GM23338 (cell line): ENCODE measurements at regions not wholly inside any gene's neighbourhood (a gene's known extent, or its start where the extent isn't known, plus 50 kb on each side); places are given as distances from the start of the nearest gene placed in this dataset.

Experiments
- ATAC-seq: fragments of 200-7000 bp; cut with Tn5 transposase; 3 replicates; pipeline ENCODE4 v1.9.1; 2020
- DNase-seq: peaks from one replicate; pipeline ENCODE4 v3.0.0-alpha.2; 2015; ENCODE audit warnings: low spot score
- H2AFZ ChIP-seq: fragments of 200-600 bp; sonication (generic); 2 replicates; pipeline ENCODE4 v1.8.0; 2016; ENCODE audit warnings: antibody characterized with exemption, mild to moderate bottlenecking, moderate library complexity
- H3F3A ChIP-seq: fragments of 200-600 bp; sonication (generic); replicated peaks from 2 replicates; pipeline ENCODE4 v1.8.0; 2017; ENCODE audit warnings: antibody characterized with exemption, mixed run types, low read depth
- H3K27ac ChIP-seq: fragments of 200-600 bp; sonication (generic); 2 replicates; pipeline ENCODE4 v1.6.1; 2016; ENCODE audit warnings: low read depth
- H3K27me3 ChIP-seq: fragments of 200-600 bp; sonication (generic); 2 replicates; pipeline ENCODE4 v1.8.0; 2016; ENCODE audit warnings: mild to moderate bottlenecking, mixed run types, moderate library complexity; ENCODE audit not compliant: insufficient read depth
- H3K36me3 ChIP-seq: fragments of 200-600 bp; sonication (generic); 2 replicates; pipeline ENCODE4 v1.8.0; 2016; ENCODE audit warnings: mild to moderate bottlenecking; ENCODE audit not compliant: insufficient read depth
- H3K4me1 ChIP-seq: fragments of 200-600 bp; sonication (generic); 2 replicates; pipeline ENCODE4 v1.8.0; 2016; ENCODE audit warnings: mild to moderate bottlenecking, moderate library complexity; ENCODE audit not compliant: insufficient read depth
- H3K4me2 ChIP-seq: fragments of 200-600 bp; sonication (generic); 2 replicates; pipeline ENCODE4 v1.7.1; 2017; ENCODE audit warnings: mixed run types
- H3K4me3 ChIP-seq: fragments of 200-600 bp; sonication (generic); 2 replicates; pipeline ENCODE4 v1.6.1; 2016; ENCODE audit warnings: mixed run types
- H3K79me2 ChIP-seq: fragments of 200-600 bp; sonication (generic); replicated peaks from 2 replicates; pipeline ENCODE4 v1.8.0; 2017; ENCODE audit warnings: mild to moderate bottlenecking; ENCODE audit not compliant: insufficient read depth
- H3K9me2 ChIP-seq: fragments of 200-600 bp; sonication (generic); 2 replicates; pipeline ENCODE4 v1.8.0; 2017; ENCODE audit not compliant: insufficient read depth
- H4K20me1 ChIP-seq: fragments of 200-600 bp; sonication (generic); replicated peaks from 2 replicates; pipeline ENCODE4 v1.8.0; 2017; ENCODE audit warnings: mild to moderate bottlenecking; ENCODE audit not compliant: insufficient read depth
- H3K27ac Mint-ChIP-seq: 2 replicates; pipeline ENCODE4 v1.8.0; 2020; ENCODE audit warnings: inconsistent platforms, mild to moderate bottlenecking, moderate library complexity, mixed read lengths
- H3K27me3 Mint-ChIP-seq: 3 replicates; pipeline ENCODE4 v1.8.0; 2022; ENCODE audit warnings: low read depth, mild to moderate bottlenecking, moderate library complexity, mixed read lengths, inconsistent platforms; ENCODE audit not compliant: insufficient read depth, poor library complexity
- H3K36me3 Mint-ChIP-seq: 3 replicates; pipeline ENCODE4 v1.8.0; 2021; ENCODE audit warnings: low read depth, mild to moderate bottlenecking, inconsistent platforms, moderate library complexity, mixed read lengths
- H3K4me1 Mint-ChIP-seq: 3 replicates; pipeline ENCODE4 v1.8.0; 2020; ENCODE audit warnings: mild to moderate bottlenecking, inconsistent platforms, mixed read lengths
- H3K4me3 Mint-ChIP-seq: 3 replicates; pipeline ENCODE4 v1.8.0; 2021; ENCODE audit warnings: moderate library complexity, mild to moderate bottlenecking, inconsistent platforms, mixed read lengths
- H3K9me3 Mint-ChIP-seq: 3 replicates; pipeline ENCODE4 v1.8.0; 2020; ENCODE audit warnings: moderate library complexity, mild to moderate bottlenecking, inconsistent platforms, mixed read lengths
- CREB1 ChIP-seq: fragments of 250-450 bp; sonication (Bioruptor Pico); IDR thresholded peaks from 2 replicates; pipeline ENCODE4 v1.5.0; 2020; ENCODE audit warnings: low read depth, mild to moderate bottlenecking, moderate library complexity
- CTCF ChIP-seq, 2 experiments: fragments of 200-600 bp in 1 of 2; sonication (generic) in 1 of 2; conservative IDR thresholded peaks; 2 replicates each; pipeline versions ENCODE4 v1.5.1 to v1.6.1; 2016 to 2017; ENCODE audit warnings: antibody characterized with exemption in 2 of 2, low read depth in 2 of 2, mild to moderate bottlenecking in 2 of 2, moderate library complexity in 1 of 2
- EZH2 ChIP-seq: fragments of 200-600 bp; sonication (generic); IDR thresholded peaks from one replicate; pipeline ENCODE4 v1.8.0; 2017; ENCODE audit warnings: antibody characterized with exemption, mild to moderate bottlenecking, low read depth; ENCODE audit not compliant: unreplicated experiment
- EZH2phosphoT487 ChIP-seq: fragments of 200-600 bp; sonication (generic); IDR thresholded peaks from one replicate; pipeline ENCODE4 v1.8.1; 2018; ENCODE audit warnings: antibody characterized with exemption; ENCODE audit not compliant: unreplicated experiment
- JUNB ChIP-seq: IDR thresholded peaks from one replicate; pipeline ENCODE4 v1.6.1; 2016; ENCODE audit warnings: antibody characterized with exemption; ENCODE audit not compliant: unreplicated experiment
- NANOG ChIP-seq: IDR thresholded peaks from 2 replicates; pipeline ENCODE4 v1.6.1; 2016; ENCODE audit warnings: antibody characterized with exemption, borderline replicate concordance
- POLR2AphosphoS5 ChIP-seq: IDR thresholded peaks from 2 replicates; pipeline ENCODE4 v1.6.1; 2016; ENCODE audit warnings: antibody characterized with exemption, low read depth
- STAT1 ChIP-seq: IDR thresholded peaks from one replicate; pipeline ENCODE4 v1.6.1; 2016; ENCODE audit warnings: antibody characterized with exemption; ENCODE audit not compliant: unreplicated experiment
- ZNF114 ChIP-seq: fragments of 250-450 bp; sonication (Bioruptor Pico); IDR thresholded peaks from 2 replicates; pipeline ENCODE4 v1.5.0; 2020; ENCODE audit warnings: mild to moderate bottlenecking, moderate library complexity
- ZNF331 ChIP-seq: fragments of 250-450 bp; sonication (Bioruptor Pico); IDR thresholded peaks from 2 replicates; pipeline ENCODE4 v1.5.0; 2020; ENCODE audit warnings: low read depth, mild to moderate bottlenecking, moderate library complexity
- TF ChIP-seq, protein P1 (sequence below): IDR thresholded peaks from one replicate; pipeline ENCODE4 v1.6.1; 2018; ENCODE audit warnings: antibody characterized with exemption; ENCODE audit not compliant: unreplicated experiment
- TF ChIP-seq, protein P2 (sequence below): IDR thresholded peaks from 2 replicates; pipeline ENCODE4 v1.6.1; 2016; ENCODE audit warnings: antibody characterized with exemption
- TF ChIP-seq, protein P3 (sequence below): fragments of 250-450 bp; sonication (Bioruptor Pico); IDR thresholded peaks from 2 replicates; pipeline ENCODE4 v1.5.0; 2020; ENCODE audit warnings: mild to moderate bottlenecking, moderate library complexity

DNA sequence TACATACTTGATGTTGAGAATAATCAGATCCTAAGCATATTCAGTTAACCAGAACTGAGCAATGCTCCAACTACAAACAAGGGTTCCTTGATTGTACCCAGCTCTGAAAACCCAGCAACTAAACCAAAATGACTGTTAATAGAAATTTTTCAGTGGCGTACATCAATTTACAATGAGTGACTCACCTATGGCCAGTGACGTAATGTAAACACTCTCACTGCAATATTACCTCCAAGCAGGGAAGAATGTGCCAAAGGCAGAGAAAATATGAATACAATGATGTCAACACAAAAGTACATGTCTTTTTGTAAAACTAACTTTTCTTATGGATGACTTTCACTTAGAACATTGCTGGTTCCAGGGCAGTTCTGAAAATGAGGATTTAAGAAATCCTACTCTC is 611.3 kb downstream of the EDEM1 start:
- Histone ChIP-seq H3K4me3 (no peak overlapping the region), H3K4me1 (no peaks in the 10 kb centered on the region), H3K9me2 (no peaks in the 10 kb centered on the region), H4K20me1 (no peaks in the 10 kb centered on the region), H3F3A (no peaks in the 10 kb centered on the region), H3K27me3 (no peaks in the 10 kb centered on the region), H3K4me2 (no peak overlapping the region), H2AFZ (no peak overlapping the region), H3K36me3 (no peaks in the 10 kb centered on the region; the same call in 1 of the 2 replicates), H3K79me2 (no peaks in the 10 kb centered on the region), H3K27ac (no peak overlapping the region)
- no peak overlapping the region for H3K27ac Mint-ChIP-seq
- ATAC-seq (no peak), DNase-seq (no peak)
- H3K36me3 Mint-ChIP-seq = peaks cover 7% of the 10 kb centered on the region; the same call in 1 of the 3 replicates
- H3K4me1 Mint-ChIP-seq = no peaks in the 10 kb centered on the region
- H3K27me3 Mint-ChIP-seq = peaks cover 2% of the 10 kb centered on the region
- no peak overlapping the region for H3K4me3 Mint-ChIP-seq
- peaks cover 72% of the 10 kb centered on the region for H3K9me3 Mint-ChIP-seq
- TF ChIP-seq ZNF331 (CRISPR knock-in tag) (no peak), POLR2AphosphoS5 (no peak), CTCF (conservative IDR thresholded peaks at IDR 0.05; ENCODE audit: low read depth in 2 of 2) (no peak), JUNB (no peak), STAT1 (no peak), EZH2phosphoT487 (no peak), ZNF114 (CRISPR knock-in tag) (no peak), NANOG (no peak), CREB1 (CRISPR knock-in tag) (no peak), EZH2 (no peak)
- TF ChIP-seq, protein P1, sequence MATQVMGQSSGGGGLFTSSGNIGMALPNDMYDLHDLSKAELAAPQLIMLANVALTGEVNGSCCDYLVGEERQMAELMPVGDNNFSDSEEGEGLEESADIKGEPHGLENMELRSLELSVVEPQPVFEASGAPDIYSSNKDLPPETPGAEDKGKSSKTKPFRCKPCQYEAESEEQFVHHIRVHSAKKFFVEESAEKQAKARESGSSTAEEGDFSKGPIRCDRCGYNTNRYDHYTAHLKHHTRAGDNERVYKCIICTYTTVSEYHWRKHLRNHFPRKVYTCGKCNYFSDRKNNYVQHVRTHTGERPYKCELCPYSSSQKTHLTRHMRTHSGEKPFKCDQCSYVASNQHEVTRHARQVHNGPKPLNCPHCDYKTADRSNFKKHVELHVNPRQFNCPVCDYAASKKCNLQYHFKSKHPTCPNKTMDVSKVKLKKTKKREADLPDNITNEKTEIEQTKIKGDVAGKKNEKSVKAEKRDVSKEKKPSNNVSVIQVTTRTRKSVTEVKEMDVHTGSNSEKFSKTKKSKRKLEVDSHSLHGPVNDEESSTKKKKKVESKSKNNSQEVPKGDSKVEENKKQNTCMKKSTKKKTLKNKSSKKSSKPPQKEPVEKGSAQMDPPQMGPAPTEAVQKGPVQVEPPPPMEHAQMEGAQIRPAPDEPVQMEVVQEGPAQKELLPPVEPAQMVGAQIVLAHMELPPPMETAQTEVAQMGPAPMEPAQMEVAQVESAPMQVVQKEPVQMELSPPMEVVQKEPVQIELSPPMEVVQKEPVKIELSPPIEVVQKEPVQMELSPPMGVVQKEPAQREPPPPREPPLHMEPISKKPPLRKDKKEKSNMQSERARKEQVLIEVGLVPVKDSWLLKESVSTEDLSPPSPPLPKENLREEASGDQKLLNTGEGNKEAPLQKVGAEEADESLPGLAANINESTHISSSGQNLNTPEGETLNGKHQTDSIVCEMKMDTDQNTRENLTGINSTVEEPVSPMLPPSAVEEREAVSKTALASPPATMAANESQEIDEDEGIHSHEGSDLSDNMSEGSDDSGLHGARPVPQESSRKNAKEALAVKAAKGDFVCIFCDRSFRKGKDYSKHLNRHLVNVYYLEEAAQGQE = no peak
- TF ChIP-seq, protein P2, sequence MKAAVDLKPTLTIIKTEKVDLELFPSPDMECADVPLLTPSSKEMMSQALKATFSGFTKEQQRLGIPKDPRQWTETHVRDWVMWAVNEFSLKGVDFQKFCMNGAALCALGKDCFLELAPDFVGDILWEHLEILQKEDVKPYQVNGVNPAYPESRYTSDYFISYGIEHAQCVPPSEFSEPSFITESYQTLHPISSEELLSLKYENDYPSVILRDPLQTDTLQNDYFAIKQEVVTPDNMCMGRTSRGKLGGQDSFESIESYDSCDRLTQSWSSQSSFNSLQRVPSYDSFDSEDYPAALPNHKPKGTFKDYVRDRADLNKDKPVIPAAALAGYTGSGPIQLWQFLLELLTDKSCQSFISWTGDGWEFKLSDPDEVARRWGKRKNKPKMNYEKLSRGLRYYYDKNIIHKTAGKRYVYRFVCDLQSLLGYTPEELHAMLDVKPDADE = no peak
- TF ChIP-seq, protein P3, sequence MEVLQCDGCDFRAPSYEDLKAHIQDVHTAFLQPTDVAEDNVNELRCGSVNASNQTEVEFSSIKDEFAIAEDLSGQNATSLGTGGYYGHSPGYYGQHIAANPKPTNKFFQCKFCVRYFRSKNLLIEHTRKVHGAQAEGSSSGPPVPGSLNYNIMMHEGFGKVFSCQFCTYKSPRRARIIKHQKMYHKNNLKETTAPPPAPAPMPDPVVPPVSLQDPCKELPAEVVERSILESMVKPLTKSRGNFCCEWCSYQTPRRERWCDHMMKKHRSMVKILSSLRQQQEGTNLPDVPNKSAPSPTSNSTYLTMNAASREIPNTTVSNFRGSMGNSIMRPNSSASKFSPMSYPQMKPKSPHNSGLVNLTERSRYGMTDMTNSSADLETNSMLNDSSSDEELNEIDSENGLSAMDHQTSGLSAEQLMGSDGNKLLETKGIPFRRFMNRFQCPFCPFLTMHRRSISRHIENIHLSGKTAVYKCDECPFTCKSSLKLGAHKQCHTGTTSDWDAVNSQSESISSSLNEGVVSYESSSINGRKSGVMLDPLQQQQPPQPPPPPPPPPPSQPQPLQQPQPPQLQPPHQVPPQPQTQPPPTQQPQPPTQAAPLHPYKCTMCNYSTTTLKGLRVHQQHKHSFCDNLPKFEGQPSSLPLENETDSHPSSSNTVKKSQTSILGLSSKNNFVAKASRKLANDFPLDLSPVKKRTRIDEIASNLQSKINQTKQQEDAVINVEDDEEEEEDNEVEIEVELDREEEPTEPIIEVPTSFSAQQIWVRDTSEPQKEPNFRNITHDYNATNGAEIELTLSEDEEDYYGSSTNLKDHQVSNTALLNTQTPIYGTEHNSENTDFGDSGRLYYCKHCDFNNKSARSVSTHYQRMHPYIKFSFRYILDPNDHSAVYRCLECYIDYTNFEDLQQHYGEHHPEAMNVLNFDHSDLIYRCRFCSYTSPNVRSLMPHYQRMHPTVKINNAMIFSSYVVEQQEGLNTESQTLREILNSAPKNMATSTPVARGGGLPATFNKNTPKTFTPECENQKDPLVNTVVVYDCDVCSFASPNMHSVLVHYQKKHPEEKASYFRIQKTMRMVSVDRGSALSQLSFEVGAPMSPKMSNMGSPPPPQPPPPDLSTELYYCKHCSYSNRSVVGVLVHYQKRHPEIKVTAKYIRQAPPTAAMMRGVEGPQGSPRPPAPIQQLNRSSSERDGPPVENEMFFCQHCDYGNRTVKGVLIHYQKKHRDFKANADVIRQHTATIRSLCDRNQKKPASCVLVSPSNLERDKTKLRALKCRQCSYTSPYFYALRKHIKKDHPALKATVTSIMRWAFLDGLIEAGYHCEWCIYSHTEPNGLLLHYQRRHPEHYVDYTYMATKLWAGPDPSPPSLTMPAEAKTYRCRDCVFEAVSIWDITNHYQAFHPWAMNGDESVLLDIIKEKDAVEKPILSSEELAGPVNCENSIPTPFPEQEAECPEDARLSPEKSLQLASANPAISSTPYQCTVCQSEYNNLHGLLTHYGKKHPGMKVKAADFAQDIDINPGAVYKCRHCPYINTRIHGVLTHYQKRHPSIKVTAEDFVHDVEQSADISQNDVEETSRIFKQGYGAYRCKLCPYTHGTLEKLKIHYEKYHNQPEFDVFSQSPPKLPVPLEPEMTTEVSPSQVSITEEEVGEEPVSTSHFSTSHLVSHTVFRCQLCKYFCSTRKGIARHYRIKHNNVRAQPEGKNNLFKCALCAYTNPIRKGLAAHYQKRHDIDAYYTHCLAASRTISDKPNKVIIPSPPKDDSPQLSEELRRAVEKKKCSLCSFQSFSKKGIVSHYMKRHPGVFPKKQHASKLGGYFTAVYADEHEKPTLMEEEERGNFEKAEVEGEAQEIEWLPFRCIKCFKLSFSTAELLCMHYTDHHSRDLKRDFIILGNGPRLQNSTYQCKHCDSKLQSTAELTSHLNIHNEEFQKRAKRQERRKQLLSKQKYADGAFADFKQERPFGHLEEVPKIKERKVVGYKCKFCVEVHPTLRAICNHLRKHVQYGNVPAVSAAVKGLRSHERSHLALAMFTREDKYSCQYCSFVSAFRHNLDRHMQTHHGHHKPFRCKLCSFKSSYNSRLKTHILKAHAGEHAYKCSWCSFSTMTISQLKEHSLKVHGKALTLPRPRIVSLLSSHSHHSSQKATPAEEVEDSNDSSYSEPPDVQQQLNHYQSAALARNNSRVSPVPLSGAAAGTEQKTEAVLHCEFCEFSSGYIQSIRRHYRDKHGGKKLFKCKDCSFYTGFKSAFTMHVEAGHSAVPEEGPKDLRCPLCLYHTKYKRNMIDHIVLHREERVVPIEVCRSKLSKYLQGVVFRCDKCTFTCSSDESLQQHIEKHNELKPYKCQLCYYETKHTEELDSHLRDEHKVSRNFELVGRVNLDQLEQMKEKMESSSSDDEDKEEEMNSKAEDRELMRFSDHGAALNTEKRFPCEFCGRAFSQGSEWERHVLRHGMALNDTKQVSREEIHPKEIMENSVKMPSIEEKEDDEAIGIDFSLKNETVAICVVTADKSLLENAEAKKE (CRISPR knock-in tag) = no peak
